ENCODE measurements at regions not wholly inside any gene's neighbourhood (a gene's known extent, or its start where the extent isn't known, plus 50 kb on each side); places are given as distances from the start of the nearest gene placed in this dataset.

GRCh38 chr3:168823466-168823865 is 727.7 kb upstream of the GOLIM4 start:
- no peak for TF ChIP-seq CTCF (IDR thresholded peaks at IDR 0.05)
- no peak for TF ChIP-seq POLR2A (IDR thresholded peaks at IDR 0.05)

Measured in right lobe of liver (tissue), 4 donors.